ENCODE measurements at regions not wholly inside any gene's neighbourhood (a gene's known extent, or its start where the extent isn't known, plus 50 kb on each side); places are given as distances from the start of the nearest gene placed in this dataset.
"Not testable (repeated sequence)": the region's sequence is repeated elsewhere in the genome, so short reads cannot be mapped to it uniquely, and the experiment has no call there.

GRCh38 chr2:67889056-67889455, 173.7 kb downstream of the C1D start:
- Mint-ChIP-seq H3K4me1 (no peaks in the 10 kb centered on the region), H3K27me3 (peaks cover 1% of the 10 kb centered on the region), H3K36me3 (ENCODE audit: low read depth) (peaks cover under 1% of the 10 kb centered on the region), H3K4me3 (no peak overlapping the region), H3K27ac (no peak overlapping the region)
- no peak for DNase-seq
- no peak for ATAC-seq
- no peaks in the 10 kb centered on the region for H3K9me3 ChIP-seq (ENCODE audit: control insufficient read depth, low read length, poor library complexity, severe bottlenecking)

- no peaks in the 10 kb centered on the region for H3K9me3 ChIP-seq (ENCODE audit: control insufficient read depth, low read length, poor library complexity, severe bottlenecking)
- Mint-ChIP-seq H3K27ac (no peak overlapping the region), H3K27me3 (peaks cover 9% of the 10 kb centered on the region), H3K36me3 (ENCODE audit: low read depth) (no peaks in the 10 kb centered on the region), H3K4me1 (no peaks in the 10 kb centered on the region), H3K4me3 (no peak overlapping the region)
- ATAC-seq (no peak), DNase-seq (no peak)
Measured at GRCh38 chr2:67891642-67892041, 171.2 kb downstream of the C1D start.

- Mint-ChIP-seq H3K4me1 (no peaks in the 10 kb centered on the region), H3K36me3 (ENCODE audit: low read depth) (no peaks in the 10 kb centered on the region), H3K27me3 (peaks cover 13% of the 10 kb centered on the region), H3K27ac (no peak overlapping the region), H3K4me3 (no peak overlapping the region)
- no peak for DNase-seq
- no peaks in the 10 kb centered on the region for H3K9me3 ChIP-seq (ENCODE audit: control insufficient read depth, low read length, poor library complexity, severe bottlenecking)
- ATAC-seq, result no peak
Measured at GRCh38 chr2:67892339-67892846, 170.4 kb downstream of the C1D start.

- no peaks in the 10 kb centered on the region for H3K9me3 ChIP-seq (ENCODE audit: control insufficient read depth, low read length, poor library complexity, severe bottlenecking)
- DNase-seq (no peak), ATAC-seq (no peak)
- peaks cover 16% of the 10 kb centered on the region for H3K27me3 Mint-ChIP-seq
- H3K4me3 Mint-ChIP-seq, result no peak overlapping the region
- no peaks in the 10 kb centered on the region for H3K4me1 Mint-ChIP-seq
- H3K27ac Mint-ChIP-seq, result no peak overlapping the region
- H3K36me3 Mint-ChIP-seq (ENCODE audit: low read depth), result no peaks in the 10 kb centered on the region
Measured at GRCh38 chr2:67895227-67895941, 167.4 kb downstream of the C1D start.

- H3K27ac Mint-ChIP-seq, result no peak overlapping the region
- no peaks in the 10 kb centered on the region for H3K4me1 Mint-ChIP-seq
- no peak overlapping the region for H3K4me3 Mint-ChIP-seq
- peaks cover 18% of the 10 kb centered on the region for H3K27me3 Mint-ChIP-seq
- H3K9me3 ChIP-seq (ENCODE audit: control insufficient read depth, low read length, poor library complexity, severe bottlenecking), result no peaks in the 10 kb centered on the region
- no peaks in the 10 kb centered on the region for H3K36me3 Mint-ChIP-seq (ENCODE audit: low read depth)
- DNase-seq, result no peak
- ATAC-seq, result no peak
Measured at GRCh38 chr2:67896076-67896475, 166.7 kb downstream of the C1D start.

- H3K27me3 Mint-ChIP-seq, result peaks cover 18% of the 10 kb centered on the region
- no peak overlapping the region for H3K27ac Mint-ChIP-seq
- ATAC-seq (no peak), DNase-seq (no peak)
- H3K4me3 Mint-ChIP-seq, result no peak overlapping the region
- no peaks in the 10 kb centered on the region for H3K4me1 Mint-ChIP-seq
- H3K9me3 ChIP-seq (ENCODE audit: control insufficient read depth, low read length, poor library complexity, severe bottlenecking), result no peaks in the 10 kb centered on the region
- no peaks in the 10 kb centered on the region for H3K36me3 Mint-ChIP-seq (ENCODE audit: low read depth)
Measured at GRCh38 chr2:67896476-67896875, 166.3 kb downstream of the C1D start.

GRCh38 chr2:67898595-67898994, 164.2 kb downstream of the C1D start:
- no peaks in the 10 kb centered on the region for H3K9me3 ChIP-seq (ENCODE audit: control insufficient read depth, low read length, poor library complexity, severe bottlenecking)
- Mint-ChIP-seq H3K4me1 (no peaks in the 10 kb centered on the region), H3K4me3 (no peak overlapping the region), H3K27me3 (peaks cover 24% of the 10 kb centered on the region), H3K36me3 (ENCODE audit: low read depth) (no peaks in the 10 kb centered on the region), H3K27ac (no peak overlapping the region)
- no peak for ATAC-seq
- no peak for DNase-seq

GRCh38 chr2:67899187-67899586, 163.6 kb downstream of the C1D start:
- Mint-ChIP-seq H3K4me3 (no peak overlapping the region), H3K4me1 (no peaks in the 10 kb centered on the region), H3K36me3 (ENCODE audit: low read depth) (no peaks in the 10 kb centered on the region), H3K27me3 (peaks cover 28% of the 10 kb centered on the region), H3K27ac (no peak overlapping the region)
- H3K9me3 ChIP-seq (ENCODE audit: control insufficient read depth, low read length, poor library complexity, severe bottlenecking), result no peaks in the 10 kb centered on the region
- no peak for DNase-seq
- ATAC-seq, result no peak

- Mint-ChIP-seq H3K36me3 (ENCODE audit: low read depth) (no peaks in the 10 kb centered on the region), H3K4me1 (no peaks in the 10 kb centered on the region), H3K27me3 (peaks cover 36% of the 10 kb centered on the region), H3K4me3 (no peak overlapping the region), H3K27ac (no peak overlapping the region)
- DNase-seq, result no peak
- no peak for ATAC-seq
- no peaks in the 10 kb centered on the region for H3K9me3 ChIP-seq (ENCODE audit: control insufficient read depth, low read length, poor library complexity, severe bottlenecking)
Measured at GRCh38 chr2:67900826-67901225, 162.0 kb downstream of the C1D start.

- no peak overlapping the region for H3K4me3 Mint-ChIP-seq
- DNase-seq, result no peak
- peaks cover 31% of the 10 kb centered on the region for H3K27me3 Mint-ChIP-seq
- H3K4me1 Mint-ChIP-seq, result no peaks in the 10 kb centered on the region
- no peaks in the 10 kb centered on the region for H3K36me3 Mint-ChIP-seq (ENCODE audit: low read depth)
- no peaks in the 10 kb centered on the region for H3K9me3 ChIP-seq (ENCODE audit: control insufficient read depth, low read length, poor library complexity, severe bottlenecking)
- no peak overlapping the region for H3K27ac Mint-ChIP-seq
- ATAC-seq, result no peak
Measured at GRCh38 chr2:67904566-67904965, 158.2 kb downstream of the C1D start.

- ATAC-seq, result no peak
- no peak overlapping the region for H3K4me3 Mint-ChIP-seq
Measured at GRCh38 chr2:67904966-67905365, 157.8 kb downstream of the C1D start.

GRCh38 chr2:67906547-67906946, 156.3 kb downstream of the C1D start:
- not testable (repeated sequence) for H3K36me3 Mint-ChIP-seq (ENCODE audit: low read depth); DNase-seq; ATAC-seq; H3K9me3 ChIP-seq (ENCODE audit: control insufficient read depth, low read length, poor library complexity, severe bottlenecking); H3K27ac Mint-ChIP-seq; H3K4me1 Mint-ChIP-seq; H3K4me3 Mint-ChIP-seq
- peaks cover 35% of the 10 kb centered on the region for H3K27me3 Mint-ChIP-seq

More at GRCh38 chr2:67904966-67905365, 157.8 kb downstream of the C1D start:
- H3K9me3 ChIP-seq (ENCODE audit: control insufficient read depth, low read length, poor library complexity, severe bottlenecking), result no peaks in the 10 kb centered on the region
- no peak for DNase-seq
- Mint-ChIP-seq H3K27ac (no peak overlapping the region), H3K4me1 (no peaks in the 10 kb centered on the region), H3K36me3 (ENCODE audit: low read depth) (no peaks in the 10 kb centered on the region), H3K27me3 (peaks cover 35% of the 10 kb centered on the region)

- no peaks in the 10 kb centered on the region for H3K9me3 ChIP-seq (ENCODE audit: control insufficient read depth, low read length, poor library complexity, severe bottlenecking)
- Mint-ChIP-seq H3K36me3 (ENCODE audit: low read depth) (no peaks in the 10 kb centered on the region), H3K4me1 (no peaks in the 10 kb centered on the region), H3K4me3 (no peak overlapping the region), H3K27ac (no peak overlapping the region), H3K27me3 (peaks cover 32% of the 10 kb centered on the region)
- ATAC-seq (no peak), DNase-seq (no peak)
Measured at GRCh38 chr2:67917332-67918054, 145.3 kb downstream of the C1D start.

GRCh38 chr2:67918471-67918870, 144.3 kb downstream of the C1D start:
- H3K9me3 ChIP-seq (ENCODE audit: control insufficient read depth, low read length, poor library complexity, severe bottlenecking), result no peaks in the 10 kb centered on the region
- ATAC-seq, result no peak
- peaks cover 32% of the 10 kb centered on the region for H3K27me3 Mint-ChIP-seq
- H3K27ac Mint-ChIP-seq, result no peak overlapping the region
- H3K4me1 Mint-ChIP-seq, result no peaks in the 10 kb centered on the region
- no peaks in the 10 kb centered on the region for H3K36me3 Mint-ChIP-seq (ENCODE audit: low read depth)
- no peak overlapping the region for H3K4me3 Mint-ChIP-seq
- no peak for DNase-seq

Measured in T-helper 17 cell (primary cell).